IMR-90 (cell line): ENCODE measurements at regions not wholly inside any gene's neighbourhood (a gene's known extent, or its start where the extent isn't known, plus 50 kb on each side); places are given as distances from the start of the nearest gene placed in this dataset.

Experiments used
- ATAC-seq: fragments of 200-7000 bp; cut with Tn5 transposase; 2 replicates; pipeline ENCODE4 v1.9.1; 2020; ENCODE audit warnings: low read depth, mild to moderate bottlenecking, moderate library complexity
- BruUV-seq: library from RNA; stranded (reverse); fragments of 400-500 nt; replicated peaks from 2 replicates; lab custom pipeline; 2021; lab: Mats Ljungman, UMichigan
- CTCF ChIA-PET: fragments of 300-600 bp; formaldehyde crosslinking; extraction: SDS; loops from one replicate; lab custom pipeline; 2021; ENCODE audit warnings: antibody characterized with exemption; lab: Yijun Ruan, JAX
- POLR2A ChIA-PET: fragments of 300-600 bp; sonication (Branson Sonifier 250); formaldehyde crosslinking; loops from one replicate; lab custom pipeline; 2022; ENCODE audit warnings: antibody characterized with exemption; ENCODE audit not compliant: unreplicated experiment; lab: Charles Lee
- DNase-seq: peaks from one replicate; pipeline ENCODE4 v3.0.0; 2013
- H2AFZ ChIP-seq: replicated peaks from 2 replicates; pipeline ENCODE3; 2013; ENCODE audit warnings: low read length, mild to moderate bottlenecking; ENCODE audit not compliant: poor library complexity
- H2AK5ac ChIP-seq: 2 replicates; pipeline ENCODE4 v1.6.1; 2013; ENCODE audit warnings: low read depth, low read length, inconsistent platforms
- H2AK9ac ChIP-seq: replicated peaks from 2 replicates; pipeline ENCODE3; 2013; ENCODE audit warnings: mild to moderate bottlenecking, low read depth, low read length, moderate library complexity; ENCODE audit not compliant: poor library complexity
- H2BK120ac ChIP-seq: 2 replicates; pipeline ENCODE4 v1.6.1; 2013; ENCODE audit warnings: low read depth, low read length, inconsistent platforms
- H2BK15ac ChIP-seq: 3 replicates; pipeline ENCODE4 v1.6.1; 2013; ENCODE audit warnings: low read depth, low read length, inconsistent platforms
- H2BK20ac ChIP-seq: 2 replicates; pipeline ENCODE4 v1.6.1; 2013; ENCODE audit warnings: low read depth, mild to moderate bottlenecking, inconsistent platforms, low read length, moderate library complexity
- H2BK5ac ChIP-seq: 2 replicates; pipeline ENCODE4 v1.6.1; 2013; ENCODE audit warnings: mild to moderate bottlenecking, low read depth, low read length, inconsistent platforms; ENCODE audit not compliant: poor library complexity, severe bottlenecking
- H3K14ac ChIP-seq: replicated peaks from 2 replicates; pipeline ENCODE4 v1.6.1; 2013; ENCODE audit warnings: low read depth, low read length, inconsistent platforms
- H3K18ac ChIP-seq: 2 replicates; pipeline ENCODE4 v1.6.1; 2013; ENCODE audit warnings: low read depth, low read length, control low read depth
- H3K23ac ChIP-seq: 2 replicates; pipeline ENCODE4 v1.6.1; 2013; ENCODE audit warnings: low read depth, low read length, inconsistent platforms
- H3K27ac ChIP-seq: 2 replicates; pipeline ENCODE4 v1.5.1; 2013; ENCODE audit warnings: mild to moderate bottlenecking, control low read depth, low read length; ENCODE audit not compliant: insufficient read depth
- H3K27me3 ChIP-seq: 2 replicates; pipeline ENCODE4 v1.6.1; 2013; ENCODE audit warnings: low read length; ENCODE audit not compliant: control insufficient read depth, insufficient read depth
- H3K36me3 ChIP-seq: 2 replicates; pipeline ENCODE4 v1.6.1; 2013; ENCODE audit warnings: low read length, mixed read lengths; ENCODE audit not compliant: control insufficient read depth, insufficient read depth
- H3K4ac ChIP-seq: 2 replicates; pipeline ENCODE4 v1.6.1; 2013; ENCODE audit warnings: low read depth, low read length, inconsistent platforms
- H3K4me1 ChIP-seq: 2 replicates; pipeline ENCODE4 v1.6.1; 2013; ENCODE audit warnings: low read length, mixed read lengths; ENCODE audit not compliant: control insufficient read depth, insufficient read depth
- H3K4me2 ChIP-seq: 2 replicates; pipeline ENCODE4 v1.6.1; 2013; ENCODE audit warnings: low read depth, mild to moderate bottlenecking, control low read depth, low read length, moderate library complexity
- H3K4me3 ChIP-seq: 2 replicates; pipeline ENCODE4 v1.5.1; 2013; ENCODE audit warnings: low read depth, mild to moderate bottlenecking, control low read depth, low read length, moderate library complexity; ENCODE audit not compliant: insufficient read depth
- H3K56ac ChIP-seq: 2 replicates; pipeline ENCODE4 v1.6.1; 2013; ENCODE audit warnings: low read length, inconsistent platforms; ENCODE audit not compliant: insufficient read depth; ENCODE audit errors: extremely low read depth
- H3K79me1 ChIP-seq, 2 experiments: 2 replicates each; pipeline ENCODE4 v1.6.1; 2013; ENCODE audit warnings: low read length in 2 of 2, inconsistent platforms in 1 of 2, low read depth in 1 of 2
- H3K9ac ChIP-seq: 2 replicates; pipeline ENCODE4 v1.6.1; 2013; ENCODE audit warnings: low read depth, low read length, control low read depth
- H3K9me1 ChIP-seq: 2 replicates; pipeline ENCODE4 v1.6.1; 2013; ENCODE audit warnings: low read length, inconsistent platforms; ENCODE audit not compliant: insufficient read depth
- H3K9me3 ChIP-seq: 2 replicates; pipeline ENCODE4 v1.6.1; 2013; ENCODE audit warnings: low read length; ENCODE audit not compliant: control insufficient read depth, insufficient read depth
- H4K20me1 ChIP-seq: 2 replicates; pipeline ENCODE4 v1.6.1; 2013; ENCODE audit warnings: low read length, inconsistent platforms; ENCODE audit not compliant: insufficient read depth
- H4K5ac ChIP-seq: 2 replicates; pipeline ENCODE4 v1.6.1; 2013; ENCODE audit warnings: mild to moderate bottlenecking, low read depth, low read length, control low read depth
- H4K8ac ChIP-seq, 2 experiments: 2 replicates each; pipeline ENCODE4 v1.6.1; 2013; ENCODE audit warnings: low read depth in 2 of 2, low read length in 2 of 2, control low read depth in 1 of 2, inconsistent platforms in 1 of 2
- H4K91ac ChIP-seq: 2 replicates; pipeline ENCODE4 v1.6.1; 2013; ENCODE audit warnings: low read depth, low read length, inconsistent platforms; ENCODE audit not compliant: insufficient read depth
- BHLHE40 ChIP-seq: fragments of 150-350 bp; IDR thresholded peaks from 2 replicates; pipeline ENCODE4 v1.6.1; 2016; ENCODE audit warnings: mild to moderate bottlenecking, low read depth, low read length
- CEBPB ChIP-seq: IDR thresholded peaks from 2 replicates; pipeline ENCODE4 v1.6.1; 2012; ENCODE audit warnings: low read depth, low read length, improper control_type of control experiment
- CHD1 ChIP-seq: IDR thresholded peaks from 2 replicates; pipeline ENCODE4 v1.6.1; 2012; ENCODE audit warnings: low read depth, low read length, improper control_type of control experiment
- FOS ChIP-seq: fragments of 150-350 bp; IDR thresholded peaks from 2 replicates; pipeline ENCODE4 v1.6.1; 2016; ENCODE audit warnings: low read depth, low read length
- MAFK ChIP-seq: IDR thresholded peaks from 2 replicates; pipeline ENCODE4 v1.6.1; 2012; ENCODE audit warnings: low read depth, low read length, improper control_type of control experiment
- MAZ ChIP-seq: IDR thresholded peaks from 2 replicates; pipeline ENCODE4 v1.6.1; 2012; ENCODE audit warnings: low read depth, mild to moderate bottlenecking, low read length, improper control_type of control experiment, moderate library complexity, borderline replicate concordance
- MXI1 ChIP-seq: IDR thresholded peaks from 2 replicates; pipeline ENCODE4 v1.6.1; 2012; ENCODE audit warnings: low read depth, mild to moderate bottlenecking, low read length, moderate library complexity, borderline replicate concordance
- NFE2L2 ChIP-seq: fragments of 150-350 bp; IDR thresholded peaks from 2 replicates; pipeline ENCODE4 v1.6.1; 2016; ENCODE audit warnings: low read depth, mild to moderate bottlenecking, low read length
- POLR2A ChIP-seq: IDR thresholded peaks from 2 replicates; pipeline ENCODE4 v1.6.1; 2012; ENCODE audit warnings: mild to moderate bottlenecking, low read depth, low read length
- RAD21 ChIP-seq: IDR thresholded peaks from 2 replicates; pipeline ENCODE4 v1.6.1; 2012; ENCODE audit warnings: low read length, improper control_type of control experiment
- RCOR1 ChIP-seq: IDR thresholded peaks from 2 replicates; pipeline ENCODE4 v1.6.1; 2012; ENCODE audit warnings: mild to moderate bottlenecking, low read length, improper control_type of control experiment; ENCODE audit not compliant: insufficient replicate concordance
- RFX5 ChIP-seq: IDR thresholded peaks from 2 replicates; pipeline ENCODE4 v1.8.0; 2012; ENCODE audit warnings: low read depth, mild to moderate bottlenecking, low read length, moderate library complexity
- WGBS, 2 experiments: methylation state at CpG; one replicate each; pipeline versions ENCODE4 v1.1.5 to v1.1.7; 2013; ENCODE audit warnings: missing lambda C conversion rate in 2 of 2; ENCODE audit not compliant: insufficient read length in 1 of 2; ENCODE audit errors: extremely low coverage in 2 of 2; 5-methylcytosine and 5-hydroxymethylcytosine counted together
- dilution Hi-C: fragments of 300-500 bp; cut with HindIII; formaldehyde crosslinking; loops from one replicate; pipeline ENCODE4 v1.14.3; 2018; ENCODE audit warnings: low sequenced_read_pairs; ENCODE audit not compliant: unreplicated experiment
- in situ Hi-C: fragments of 300-500 bp; cut with MboI; formaldehyde crosslinking; loops from 3 replicates; pipeline ENCODE4 v1.14.3; 2019; ENCODE audit warnings: low sequenced_read_pairs, inconsistent platforms, mixed read lengths
- intact Hi-C: fragments of 100-400 bp; cut with micrococcal nuclease; formaldehyde crosslinking; loops from 2 replicates; pipeline ENCODE4 v1.10.0; 2022
- TF ChIP-seq, protein P1 (sequence below): conservative IDR thresholded peaks from 2 replicates; pipeline ENCODE4 v1.5.1; 2012; ENCODE audit warnings: mild to moderate bottlenecking, low read depth, low read length, improper control_type of control experiment
- TF ChIP-seq, protein P2 (sequence below): fragments of 150-350 bp; IDR thresholded peaks from 2 replicates; pipeline ENCODE4 v1.6.1; 2017; ENCODE audit warnings: mild to moderate bottlenecking, antibody characterized with exemption, low read length, low read depth

DNA sequence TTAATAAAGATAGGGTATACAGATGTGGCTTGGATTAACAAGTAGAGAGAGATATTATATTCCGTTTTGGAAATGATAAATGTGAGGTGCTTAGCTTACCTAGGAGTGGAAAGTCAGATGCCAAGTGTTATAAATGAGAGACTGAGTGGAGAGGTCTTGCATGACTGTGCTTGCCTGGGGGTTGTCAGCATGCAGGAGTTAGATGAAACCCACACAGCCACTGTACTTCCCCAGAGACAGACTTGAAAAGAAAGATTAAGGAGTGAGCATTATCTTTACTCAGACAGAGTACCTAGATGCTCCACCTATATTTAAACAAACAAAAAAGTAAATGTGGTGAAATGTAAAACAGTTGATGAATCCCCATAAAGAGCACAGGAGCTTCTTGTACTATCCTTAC lies 482.7 kb downstream of the RIT2 start:
- intact Hi-C loops, result no loop called here
- Histone ChIP-seq H2AK9ac (no peak overlapping the region), H2AFZ (no peak overlapping the region), H3K4ac (no peak overlapping the region), H2BK15ac (no peak overlapping the region), H3K23ac (no peak overlapping the region), H3K14ac (no peak overlapping the region), H2BK120ac (no peak overlapping the region), H3K4me2 (no peak overlapping the region), H3K9me3 (no peaks in the 10 kb centered on the region; the same call in 1 of the 2 replicates), H3K9ac (no peak overlapping the region), H3K36me3 (no peaks in the 10 kb centered on the region), H2AK5ac (no peak overlapping the region), H3K4me1 (no peaks in the 10 kb centered on the region), H2BK5ac (no peak overlapping the region), H4K20me1 (no peaks in the 10 kb centered on the region), H3K27me3 (no peaks in the 10 kb centered on the region), H2BK20ac (no peak overlapping the region), H3K27ac (no peak overlapping the region), H3K79me1 (no peaks in the 10 kb centered on the region), H3K56ac (no peak overlapping the region), H3K9me1 (no peaks in the 10 kb centered on the region), H4K5ac (no peak overlapping the region), H4K8ac (no peak overlapping the region), H3K18ac (no peak overlapping the region), H4K91ac (no peak overlapping the region), H3K4me3 (no peak overlapping the region)
- ChIA-PET CTCF (no interaction called here), POLR2A (no interaction called here)
- DNase-seq, result no peak
- dilution Hi-C loops, result no loop called here
- WGBS, 2 experiments, result no CpG with 5 or more reads among the region's 1 CpG
- TF ChIP-seq MAZ (no peak), FOS (no peak), RCOR1 (no peak), NFE2L2 (no peak), MAFK (no peak), CHD1 (no peak), CEBPB (no peak), POLR2A (no peak), RAD21 (no peak), RFX5 (no peak), MXI1 (no peak), BHLHE40 (no peak)
- TF ChIP-seq, protein P1, sequence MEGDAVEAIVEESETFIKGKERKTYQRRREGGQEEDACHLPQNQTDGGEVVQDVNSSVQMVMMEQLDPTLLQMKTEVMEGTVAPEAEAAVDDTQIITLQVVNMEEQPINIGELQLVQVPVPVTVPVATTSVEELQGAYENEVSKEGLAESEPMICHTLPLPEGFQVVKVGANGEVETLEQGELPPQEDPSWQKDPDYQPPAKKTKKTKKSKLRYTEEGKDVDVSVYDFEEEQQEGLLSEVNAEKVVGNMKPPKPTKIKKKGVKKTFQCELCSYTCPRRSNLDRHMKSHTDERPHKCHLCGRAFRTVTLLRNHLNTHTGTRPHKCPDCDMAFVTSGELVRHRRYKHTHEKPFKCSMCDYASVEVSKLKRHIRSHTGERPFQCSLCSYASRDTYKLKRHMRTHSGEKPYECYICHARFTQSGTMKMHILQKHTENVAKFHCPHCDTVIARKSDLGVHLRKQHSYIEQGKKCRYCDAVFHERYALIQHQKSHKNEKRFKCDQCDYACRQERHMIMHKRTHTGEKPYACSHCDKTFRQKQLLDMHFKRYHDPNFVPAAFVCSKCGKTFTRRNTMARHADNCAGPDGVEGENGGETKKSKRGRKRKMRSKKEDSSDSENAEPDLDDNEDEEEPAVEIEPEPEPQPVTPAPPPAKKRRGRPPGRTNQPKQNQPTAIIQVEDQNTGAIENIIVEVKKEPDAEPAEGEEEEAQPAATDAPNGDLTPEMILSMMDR, result no peak
- TF ChIP-seq, protein P2, sequence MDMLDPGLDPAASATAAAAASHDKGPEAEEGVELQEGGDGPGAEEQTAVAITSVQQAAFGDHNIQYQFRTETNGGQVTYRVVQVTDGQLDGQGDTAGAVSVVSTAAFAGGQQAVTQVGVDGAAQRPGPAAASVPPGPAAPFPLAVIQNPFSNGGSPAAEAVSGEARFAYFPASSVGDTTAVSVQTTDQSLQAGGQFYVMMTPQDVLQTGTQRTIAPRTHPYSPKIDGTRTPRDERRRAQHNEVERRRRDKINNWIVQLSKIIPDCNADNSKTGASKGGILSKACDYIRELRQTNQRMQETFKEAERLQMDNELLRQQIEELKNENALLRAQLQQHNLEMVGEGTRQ, result no peak
- in situ Hi-C loops, result no loop called here
- BruUV-seq, result no TSS peak
- ATAC-seq, result no peak
